Astrocyte of the hippocampus (primary cell): ENCODE measurements at regions not wholly inside any gene's neighbourhood (a gene's known extent, or its start where the extent isn't known, plus 50 kb on each side); places are given as distances from the start of the nearest gene placed in this dataset.

Source experiments
- DNase-seq: peaks from one replicate; pipeline ENCODE4 v3.0.0; 2011; ENCODE audit warnings: low read depth, low spot score

- DNase-seq: peak; percentile 56
Measured at GRCh38 chr18:29251681-29252080, 1074.8 kb upstream of the CDH2 start.

- DNase-seq: no peak
Measured at GRCh38 chr18:29250843-29251242, 1073.9 kb upstream of the CDH2 start.

- no peak for DNase-seq
Measured at GRCh38 chr18:29250259-29250658, 1073.3 kb upstream of the CDH2 start.

- no peak for DNase-seq
Measured at GRCh38 chr18:29248805-29249204, 1071.9 kb upstream of the CDH2 start.

GRCh38 chr18:29241199-29241598, 1064.3 kb upstream of the CDH2 start:
- DNase-seq: no peak

GRCh38 chr18:29234751-29235150, 1057.8 kb upstream of the CDH2 start:
- peak; percentile 13 for DNase-seq

- no peak for DNase-seq
Measured at GRCh38 chr18:29226213-29226612, 1049.3 kb upstream of the CDH2 start.

GRCh38 chr18:29225351-29225750, 1048.4 kb upstream of the CDH2 start:
- no peak for DNase-seq

GRCh38 chr18:29218091-29218490, 1041.2 kb upstream of the CDH2 start:
- DNase-seq: no peak

- DNase-seq: no peak
Measured at GRCh38 chr18:29217124-29217915, 1040.4 kb upstream of the CDH2 start.

- no peak for DNase-seq
Measured at GRCh38 chr18:29198834-29199233, 1021.9 kb upstream of the CDH2 start.

GRCh38 chr18:29196307-29196706, 1019.4 kb upstream of the CDH2 start:
- no peak for DNase-seq

- DNase-seq: peak; percentile 17
Measured at GRCh38 chr18:29191263-29191662, 1014.3 kb upstream of the CDH2 start.

- DNase-seq: peak; percentile 11
Measured at GRCh38 chr18:29188760-29189159, 1011.8 kb upstream of the CDH2 start.

GRCh38 chr18:29185801-29186200, 1008.9 kb upstream of the CDH2 start:
- DNase-seq: no peak

- DNase-seq: peak; percentile 32
Measured at GRCh38 chr18:29184654-29185053, 1007.7 kb upstream of the CDH2 start.

- peak; percentile 90 for DNase-seq
Measured at GRCh38 chr18:29181151-29181901, 1004.4 kb upstream of the CDH2 start.

- DNase-seq: no peak
Measured at GRCh38 chr18:29176681-29177080, 999.8 kb upstream of the CDH2 start.

GRCh38 chr18:29174891-29175290, 998.0 kb upstream of the CDH2 start:
- no peak for DNase-seq

GRCh38 chr18:29172756-29173067, 995.8 kb upstream of the CDH2 start:
- no peak for DNase-seq

- DNase-seq: no peak
Measured at GRCh38 chr18:29171892-29172755, 995.2 kb upstream of the CDH2 start.

- no peak for DNase-seq
Measured at GRCh38 chr18:29169599-29169998, 992.7 kb upstream of the CDH2 start.
